Activated T-helper 1 cell treated with anti-CD3 and anti-CD28 coated beads, Interleukin-2, amount 50 U/mL, for 16 hours (primary cell): ENCODE measurements at regions not wholly inside any gene's neighbourhood (a gene's known extent, or its start where the extent isn't known, plus 50 kb on each side); places are given as distances from the start of the nearest gene placed in this dataset.

Source experiments
- DNase-seq, 2 donors: peaks; one replicate each; pipeline ENCODE4 v3.0.0-alpha.2; 2020; ENCODE audit warnings: low read depth in 1 of 2, low spot score in 1 of 2

- no peak for DNase-seq
These were observed 143.9 kb downstream of the C9orf50 start for GRCh38 chr9:129476821-129477611.

DNA sequence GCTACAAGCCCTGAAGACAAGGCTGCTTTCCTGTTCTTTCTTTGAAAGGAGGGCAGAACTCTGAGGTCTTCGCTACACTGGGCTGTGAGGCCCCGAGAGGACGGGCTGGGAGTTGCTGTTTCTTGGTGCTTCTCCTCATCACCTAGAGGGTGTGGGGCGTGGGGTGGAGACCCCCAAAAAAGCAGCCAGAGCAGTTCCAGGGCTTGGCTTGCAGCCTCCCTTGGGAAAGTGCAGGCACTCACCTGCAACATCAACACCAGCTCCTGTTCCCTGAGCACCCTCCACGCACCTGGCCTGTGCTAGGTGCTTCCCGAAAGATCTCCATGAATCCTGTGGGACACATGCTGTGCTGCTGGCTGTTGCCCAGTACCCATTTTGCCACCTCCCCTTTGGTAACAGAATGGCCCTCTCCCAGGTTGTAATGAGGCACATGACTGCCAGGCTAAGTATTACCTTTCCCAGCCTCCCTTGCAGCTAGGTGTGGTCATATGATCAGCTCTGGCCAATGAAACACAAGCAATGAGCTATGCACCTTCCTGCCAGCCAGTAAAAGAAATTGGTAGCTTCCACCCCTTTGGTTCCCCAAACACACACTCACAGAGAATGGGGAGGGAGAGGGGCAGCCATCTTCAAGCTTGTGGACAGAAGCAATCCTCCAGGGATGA lies 146.0 kb downstream of the C9orf50 start:
- no peak for DNase-seq

- DNase-seq: no peak
These were observed 147.2 kb downstream of the C9orf50 start for GRCh38 chr9:129473523-129474244.

GRCh38 chr9:129472651-129473102 lies 148.2 kb downstream of the C9orf50 start:
- DNase-seq: no peak

- DNase-seq: no peak
These were observed 149.5 kb downstream of the C9orf50 start for GRCh38 chr9:129471201-129472019.

GRCh38 chr9:129469988-129470316 lies 150.9 kb downstream of the C9orf50 start:
- DNase-seq: no peak

- DNase-seq: no peak
These were observed 151.5 kb downstream of the C9orf50 start for GRCh38 chr9:129469188-129469987.

DNA sequence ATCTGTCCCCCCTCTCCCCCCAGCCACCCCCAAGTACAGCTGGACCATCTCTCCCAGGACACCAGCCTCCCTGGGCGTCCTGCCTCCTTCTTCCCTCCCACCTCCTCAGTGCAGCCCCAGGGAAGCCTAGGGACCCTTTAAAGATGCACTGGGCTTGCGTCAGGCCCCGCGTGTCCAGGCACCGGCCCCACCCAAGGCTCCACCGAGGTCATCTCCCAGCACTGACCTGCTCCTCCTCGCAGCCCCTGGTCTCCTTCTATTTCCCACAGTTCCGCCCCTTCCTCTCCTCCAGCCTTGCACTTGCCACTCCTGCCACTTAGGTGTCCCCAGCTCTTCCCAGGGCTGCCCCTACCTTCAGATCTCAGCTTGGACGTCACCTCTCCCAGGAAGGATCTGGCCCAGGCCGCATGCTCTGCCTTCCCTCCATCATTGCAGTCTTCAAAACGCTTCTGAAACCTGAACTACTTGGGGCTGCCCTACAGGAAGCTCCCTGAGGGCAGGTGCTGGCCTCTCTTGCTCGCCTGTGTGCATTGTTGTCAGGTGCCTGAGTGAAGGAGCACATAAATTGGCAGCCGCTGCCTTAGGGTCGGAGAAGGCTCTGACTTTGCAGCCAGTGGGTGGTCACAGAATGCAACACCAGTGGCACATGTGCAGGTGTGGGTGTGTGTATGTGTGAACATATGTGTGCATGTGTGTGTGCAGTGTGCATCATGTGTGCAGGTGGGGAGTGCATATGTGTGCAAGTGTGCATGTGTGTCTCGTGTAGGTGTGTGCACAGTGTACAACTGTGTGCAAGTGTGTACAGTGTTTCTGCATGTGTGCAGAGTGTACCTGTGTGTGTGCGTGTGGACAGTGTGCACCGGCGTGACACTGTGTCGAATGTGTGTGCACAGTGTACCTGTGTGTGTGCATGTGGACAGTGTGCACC lies 152.9 kb downstream of the C9orf50 start:
- no peak for DNase-seq

DNA sequence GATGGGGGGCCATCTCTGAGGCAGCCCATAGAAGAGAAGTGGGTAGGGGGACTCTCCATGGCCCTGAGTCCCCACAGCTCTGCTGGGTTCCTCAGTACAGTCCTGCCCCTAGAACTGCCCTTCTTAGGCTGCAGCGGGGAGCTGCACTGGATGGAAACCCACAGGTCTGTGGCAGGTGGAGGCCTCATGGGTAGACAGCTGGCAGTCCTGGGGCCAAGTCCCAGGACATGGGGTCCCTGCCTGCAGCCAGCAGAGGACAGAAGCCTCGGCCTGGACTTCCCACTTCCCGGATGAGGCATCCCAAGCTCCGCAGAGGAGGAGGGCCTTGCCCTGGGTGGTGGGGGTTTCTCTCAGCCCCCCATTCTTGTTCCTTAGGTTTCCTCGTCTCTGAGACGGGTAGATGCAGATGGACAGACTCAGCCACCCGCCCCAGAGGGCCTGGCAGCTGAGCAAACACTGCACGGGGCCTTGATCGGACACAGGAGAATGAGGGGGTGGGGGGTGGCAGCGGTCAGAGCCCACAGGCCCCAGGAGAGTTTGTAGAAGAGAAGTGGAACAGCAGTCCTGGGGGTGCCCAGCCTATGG lies 153.8 kb downstream of the C9orf50 start:
- DNase-seq: no peak

DNA sequence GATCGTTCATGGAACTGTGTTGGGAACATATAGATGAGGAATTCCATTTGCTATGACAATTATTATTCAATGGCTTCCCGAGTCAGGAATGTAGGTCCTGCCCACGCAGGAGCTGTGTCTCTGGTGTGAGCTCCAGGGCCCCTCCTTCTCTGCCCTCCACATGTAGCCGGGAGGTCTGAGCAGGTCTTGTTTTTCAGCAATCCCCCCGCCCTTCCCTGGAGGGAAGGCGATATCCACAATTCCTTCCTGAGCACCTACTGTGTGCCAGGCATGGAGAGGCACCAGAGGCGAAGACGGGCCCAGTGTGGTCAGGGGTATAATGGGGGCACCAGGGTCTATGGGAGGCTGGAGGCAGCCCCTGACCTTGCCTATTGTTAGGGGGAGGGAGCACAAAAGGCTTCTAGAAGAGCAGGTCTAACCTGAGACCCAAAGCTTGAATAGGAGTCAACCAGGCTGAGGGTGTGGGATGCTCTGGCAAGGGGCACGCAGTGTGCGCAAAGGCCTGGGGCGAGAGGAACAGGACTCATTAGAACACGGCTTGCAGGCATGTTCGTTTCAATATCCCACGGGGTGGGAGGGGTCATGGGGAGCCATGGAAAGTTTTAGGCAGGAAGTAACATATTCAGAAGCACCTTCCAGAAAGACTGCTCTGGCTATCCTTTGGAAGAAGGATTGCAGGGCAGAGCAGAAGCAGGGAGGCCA lies 154.9 kb downstream of the C9orf50 start:
- DNase-seq: no peak

- no peak for DNase-seq
These were observed 155.7 kb downstream of the C9orf50 start for GRCh38 chr9:129464972-129465833.

GRCh38 chr9:129463994-129464393 lies 156.9 kb downstream of the C9orf50 start:
- no peak for DNase-seq

- DNase-seq: no peak
These were observed 157.4 kb downstream of the C9orf50 start for GRCh38 chr9:129463477-129463876.

- DNase-seq: no peak
These were observed 158.5 kb downstream of the C9orf50 start for GRCh38 chr9:129462360-129462759.

DNA sequence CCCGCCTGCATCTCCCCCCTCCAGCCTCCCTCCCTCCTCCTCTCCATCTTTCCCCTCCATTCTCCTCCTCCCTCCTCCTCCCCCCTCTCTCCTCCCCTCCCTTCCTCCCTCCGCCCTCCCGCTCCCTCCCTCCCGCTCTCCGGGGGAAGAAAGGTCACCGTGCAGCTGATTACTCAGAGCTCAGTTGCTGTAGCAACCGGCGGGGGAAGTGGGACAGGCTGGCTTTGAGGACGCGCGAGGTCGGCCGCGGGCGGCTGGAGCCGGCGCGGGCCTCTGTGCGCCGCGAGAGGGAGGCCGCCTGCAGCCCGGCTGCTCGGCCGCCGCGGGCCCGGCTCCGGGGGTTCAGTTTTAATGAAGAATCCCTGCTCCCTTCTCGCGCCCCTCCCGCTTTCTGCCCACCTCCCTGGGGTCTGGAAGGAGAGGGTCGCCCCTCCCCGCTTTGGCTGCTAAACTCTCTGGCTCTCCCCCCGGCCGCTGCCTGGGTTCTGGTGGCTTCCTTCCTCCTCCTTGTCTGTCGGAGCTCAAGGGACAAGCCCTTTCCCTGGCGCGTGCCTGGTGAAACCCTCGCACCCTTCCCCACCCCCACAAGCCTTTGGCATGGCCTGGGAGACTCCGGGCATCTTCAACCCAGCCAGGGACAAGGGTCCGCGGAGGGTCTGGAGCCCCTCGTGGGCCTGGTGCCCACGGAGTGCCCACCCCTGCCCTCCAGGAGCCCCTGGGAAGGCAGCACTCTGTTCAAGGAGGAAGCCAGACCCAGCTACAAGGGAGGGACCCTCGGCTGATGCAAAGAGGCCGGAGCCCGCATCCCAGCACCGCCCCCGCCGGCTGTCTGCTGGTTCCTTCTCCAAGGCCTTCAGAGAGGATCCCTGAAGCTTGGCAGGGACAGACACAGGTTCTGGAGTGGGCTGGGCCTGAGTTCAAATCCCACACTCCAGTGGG lies 160.3 kb downstream of the C9orf50 start:
- peak; percentile 69 to 76 for DNase-seq
